Activated T-cell treated with anti-CD3 and anti-CD28 coated beads for 24 hours (primary cell): ENCODE measurements at regions not wholly inside any gene's neighbourhood (a gene's known extent, or its start where the extent isn't known, plus 50 kb on each side); places are given as distances from the start of the nearest gene placed in this dataset.

Experiments used
- DNase-seq: peaks from one replicate; pipeline ENCODE4 v3.0.0-alpha.2; 2020; ENCODE audit warnings: low read depth

GRCh38 chr9:88734527-88734926 lies 199.5 kb downstream of the NXNL2 start:
- DNase-seq, result no peak

- no peak for DNase-seq
These were observed 201.2 kb downstream of the NXNL2 start for GRCh38 chr9:88736136-88736637.

- DNase-seq, result no peak
These were observed 202.1 kb downstream of the NXNL2 start for GRCh38 chr9:88737031-88737430.

GRCh38 chr9:88737876-88738275 lies 202.9 kb downstream of the NXNL2 start:
- no peak for DNase-seq

- no peak for DNase-seq
These were observed 203.7 kb downstream of the NXNL2 start for GRCh38 chr9:88738709-88739108.

- DNase-seq, result no peak
These were observed 204.4 kb downstream of the NXNL2 start for GRCh38 chr9:88739373-88739772.

GRCh38 chr9:88740844-88741243 lies 205.9 kb downstream of the NXNL2 start:
- no peak for DNase-seq

- DNase-seq, result no peak
These were observed 206.4 kb downstream of the NXNL2 start for GRCh38 chr9:88741335-88741734.

GRCh38 chr9:88742483-88742882 lies 207.5 kb downstream of the NXNL2 start:
- no peak for DNase-seq

GRCh38 chr9:88742905-88743304 lies 207.9 kb downstream of the NXNL2 start:
- DNase-seq, result no peak

GRCh38 chr9:88745276-88746001 lies 210.5 kb downstream of the NXNL2 start:
- no peak for DNase-seq

- DNase-seq, result no peak
These were observed 211.2 kb downstream of the NXNL2 start for GRCh38 chr9:88746029-88746742.

- DNase-seq, result no peak
These were observed 211.9 kb downstream of the NXNL2 start for GRCh38 chr9:88746743-88747398.

- no peak for DNase-seq
These were observed 212.8 kb downstream of the NXNL2 start for GRCh38 chr9:88747768-88748167.

- DNase-seq, result no peak
These were observed 213.7 kb downstream of the NXNL2 start for GRCh38 chr9:88748566-88749261.

- no peak for DNase-seq
These were observed 214.4 kb downstream of the NXNL2 start for GRCh38 chr9:88749420-88749819.

- DNase-seq, result no peak
These were observed 215.9 kb downstream of the NXNL2 start for GRCh38 chr9:88750832-88751360.

- no peak for DNase-seq
These were observed 216.8 kb downstream of the NXNL2 start for GRCh38 chr9:88751781-88752180.

GRCh38 chr9:88753691-88754367 lies 218.9 kb downstream of the NXNL2 start:
- DNase-seq, result no peak

- DNase-seq, result no peak
These were observed 219.5 kb downstream of the NXNL2 start for GRCh38 chr9:88754452-88754851.

- DNase-seq, result no peak
These were observed 219.9 kb downstream of the NXNL2 start for GRCh38 chr9:88754886-88755285.
